ENCODE measurements at regions not wholly inside any gene's neighbourhood (a gene's known extent, or its start where the extent isn't known, plus 50 kb on each side); places are given as distances from the start of the nearest gene placed in this dataset.

- no peak for TF ChIP-seq SIN3A (IDR thresholded peaks at IDR 0.05; ENCODE audit: low read depth)
- no peak for TF ChIP-seq CTCF (IDR thresholded peaks at IDR 0.05 in 2 of 3, conservative IDR thresholded peaks at IDR 0.05 in 1 of 3; ENCODE audit: borderline replicate concordance in 1 of 3, insufficient read depth in 1 of 3, low read depth in 2 of 3, low read length in 2 of 3)
- no peak for TF ChIP-seq POLR2A (IDR thresholded peaks at IDR 0.05; ENCODE audit: borderline replicate concordance, extremely low read depth, insufficient read depth, insufficient read length)
- TF ChIP-seq ATF3 (IDR thresholded peaks at IDR 0.05) = no peak
- no peak for TF ChIP-seq ZBTB33 (IDR thresholded peaks at IDR 0.05; ENCODE audit: extremely low read depth, insufficient replicate concordance, low read length)
- no peak for TF ChIP-seq CEBPB (IDR thresholded peaks at IDR 0.05; ENCODE audit: low read depth)
- no peak for TF ChIP-seq POLR2AphosphoS5 (IDR thresholded peaks at IDR 0.05; ENCODE audit: low read depth, low read length)
- no peak for TF ChIP-seq MAX (IDR thresholded peaks at IDR 0.05)
These were observed 210.2 kb upstream of the MKLN1 start for GRCh38 chr7:131117439-131117838.
